B cell (primary cell): ENCODE measurements at regions not wholly inside any gene's neighbourhood (a gene's known extent, or its start where the extent isn't known, plus 50 kb on each side); places are given as distances from the start of the nearest gene placed in this dataset.

Experiments
- ATAC-seq: fragments of 200-7000 bp; cut with Tn5 transposase; one replicate; pipeline ENCODE4 v1.10.0; 2021; ENCODE audit warnings: low read depth, mild to moderate bottlenecking, moderate number of reproducible peaks, moderate library complexity
- CTCF ChIA-PET: fragments of 350-600 bp; sonication (Branson Sonifier 250); formaldehyde crosslinking; loops from one replicate; lab custom pipeline; 2021; ENCODE audit warnings: antibody characterized with exemption, inconsistent platforms; lab: Charles Lee
- POLR2A ChIA-PET: fragments of 350-600 bp; sonication (Branson Sonifier 250); formaldehyde crosslinking; loops from one replicate; lab custom pipeline; 2021; ENCODE audit warnings: antibody characterized with exemption; lab: Charles Lee
- DNase-seq: peaks from one replicate; pipeline ENCODE4 v3.0.0; 2013
- H2AFZ ChIP-seq: 2 replicates; pipeline ENCODE4 v1.6.1; 2012; ENCODE audit warnings: mild to moderate bottlenecking, low read depth, low read length; ENCODE audit not compliant: insufficient read depth, poor library complexity, severe bottlenecking
- H3K27ac ChIP-seq, 2 donors: 1 replicate in 1 of 2; 2 replicates in 1 of 2; pipeline ENCODE4 v1.5.1; 2012 to 2013; ENCODE audit warnings: low read length in 2 of 2, mild to moderate bottlenecking in 2 of 2, moderate library complexity in 1 of 2
- H3K27me3 ChIP-seq, 4 experiments: fragments of 200-600 bp in 1 of 4; sonication (generic) in 1 of 4; replicated peaks in 1 of 4; 1 replicate in 2 of 4; 2 replicates in 2 of 4; pipeline versions ENCODE4 v1.6.1 to v1.7.0; 2013 to 2016; ENCODE audit warnings: low read length in 3 of 4, mild to moderate bottlenecking in 2 of 4, mixed read lengths in 1 of 4, moderate library complexity in 1 of 4; ENCODE audit not compliant: insufficient read depth in 4 of 4, control insufficient read depth in 3 of 4; ENCODE audit errors: control extremely low read depth in 1 of 4
- H3K36me3 ChIP-seq, 2 experiments: replicated peaks in 1 of 2; 1 replicate in 1 of 2; 2 replicates in 1 of 2; pipeline versions ENCODE4 v1.6.1 to v1.7.1; 2013; ENCODE audit warnings: low read length in 1 of 2; ENCODE audit not compliant: insufficient read depth in 2 of 2, control insufficient read depth in 1 of 2; ENCODE audit errors: control extremely low read depth in 1 of 2, extremely low read depth in 1 of 2
- H3K4me1 ChIP-seq, 2 donors: fragments of 200-600 bp in 1 of 2; sonication (generic) in 1 of 2; 1 replicate in 1 of 2; 2 replicates in 1 of 2; pipeline versions ENCODE4 v1.5.1 to v1.6.1; 2013 to 2017; ENCODE audit warnings: low read length in 2 of 2; ENCODE audit not compliant: control insufficient read depth in 2 of 2, insufficient read depth in 2 of 2
- H3K4me2 ChIP-seq: replicated peaks from 2 replicates; pipeline ENCODE3; 2012; ENCODE audit warnings: mild to moderate bottlenecking, low read depth, low read length; ENCODE audit not compliant: poor library complexity, severe bottlenecking
- H3K4me3 ChIP-seq, 5 experiments: fragments of 200-600 bp in 1 of 5; sonication (generic) in 1 of 5; 1 replicate in 3 of 5; 2 replicates in 2 of 5; pipeline versions ENCODE4 v1.5.1 to v1.7.0; 2011 to 2016; ENCODE audit warnings: low read length in 4 of 5, mild to moderate bottlenecking in 4 of 5, low read depth in 2 of 5, control low read depth in 1 of 5, moderate library complexity in 1 of 5; ENCODE audit not compliant: insufficient read depth in 1 of 5; ENCODE audit errors: control extremely low read depth in 1 of 5, extremely low read depth in 1 of 5
- H3K79me2 ChIP-seq: fragments of 200-600 bp; sonication (generic); one replicate; pipeline ENCODE4 v1.6.0; 2016; ENCODE audit warnings: low read length; ENCODE audit not compliant: control insufficient read depth, insufficient read depth
- H3K9ac ChIP-seq: fragments of 200-600 bp; sonication (generic); 2 replicates; pipeline ENCODE4 v1.6.1; 2017; ENCODE audit warnings: mild to moderate bottlenecking, low read length, moderate library complexity
- H3K9me3 ChIP-seq, 3 donors: one replicate each; pipeline versions ENCODE4 v1.6.1 to v1.7.1; 2013; ENCODE audit warnings: low read length in 2 of 3; ENCODE audit not compliant: control insufficient read depth in 2 of 3, insufficient read depth in 1 of 3; ENCODE audit errors: control extremely low read depth in 1 of 3
- H4K20me1 ChIP-seq: 2 replicates; pipeline ENCODE4 v1.6.0; 2012; ENCODE audit warnings: mild to moderate bottlenecking, low read length; ENCODE audit not compliant: insufficient read depth, control insufficient read depth, poor library complexity, severe bottlenecking
- H3K27ac Mint-ChIP-seq: one replicate; pipeline ENCODE4 v1.8.0; 2021; ENCODE audit warnings: mixed read lengths
- H3K27me3 Mint-ChIP-seq: one replicate; pipeline ENCODE4 v1.8.0; 2021; ENCODE audit warnings: mixed read lengths
- H3K4me1 Mint-ChIP-seq: one replicate; pipeline ENCODE4 v1.8.0; 2021; ENCODE audit warnings: mixed read lengths
- H3K4me3 Mint-ChIP-seq: one replicate; pipeline ENCODE4 v1.8.0; 2021; ENCODE audit warnings: mixed read lengths
- H3K9me3 Mint-ChIP-seq: one replicate; pipeline ENCODE4 v1.8.0; 2022; ENCODE audit warnings: mixed read lengths; ENCODE audit not compliant: insufficient read depth
- CTCF ChIP-seq: fragments of 200-600 bp; IDR thresholded peaks from one replicate; pipeline ENCODE4 v1.8.0; 2022; ENCODE audit warnings: antibody characterized with exemption, mild to moderate bottlenecking
- EZH2 ChIP-seq: IDR thresholded peaks from 2 replicates; pipeline ENCODE4 v1.6.1; 2012; ENCODE audit warnings: borderline replicate concordance, low read depth, mild to moderate bottlenecking, moderate library complexity, low read length; ENCODE audit not compliant: insufficient read depth, poor library complexity, severe bottlenecking
- WGBS: methylation state at CpG from one replicate; pipeline ENCODE4 v1.1.5; 2013; ENCODE audit warnings: missing lambda C conversion rate; ENCODE audit not compliant: insufficient coverage; 5-methylcytosine and 5-hydroxymethylcytosine counted together
- intact Hi-C: fragments of 100-400 bp; cut with micrococcal nuclease; formaldehyde crosslinking; loops from one replicate; pipeline ENCODE4 v1.10.0; 2022

DNA sequence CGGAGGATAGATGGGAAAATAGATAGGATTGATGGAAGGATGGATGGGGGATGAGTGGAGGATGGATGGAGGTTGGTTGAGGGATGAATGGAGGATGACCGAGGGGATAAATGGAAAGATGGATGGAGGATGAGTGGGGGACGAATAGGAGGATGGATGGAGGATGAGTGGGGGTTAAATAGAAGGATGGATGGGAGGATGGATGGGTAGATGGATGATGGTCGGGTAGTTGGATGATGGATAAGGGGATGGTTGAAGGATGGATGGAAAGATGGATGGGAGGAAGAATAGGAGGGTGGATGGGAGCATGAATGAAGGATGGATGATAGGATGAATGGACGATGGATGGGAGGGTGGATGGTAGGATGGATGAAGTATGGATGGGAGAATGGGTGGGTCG lies 219.3 kb upstream of the IER5L start:
- Histone ChIP-seq H3K27ac (no peak overlapping the region), H3K4me2 (no peak overlapping the region), H3K36me3 (no peaks in the 10 kb centered on the region), H3K27me3 (peaks cover 0 to 12% (median 2%) of the 10 kb centered on the region in 4 experiments), H3K9me3 (no peaks in the 10 kb centered on the region), H2AFZ (no peak overlapping the region), H4K20me1 (no peaks in the 10 kb centered on the region), H3K9ac (no peak overlapping the region), H3K4me1 (peaks cover 0 to 3% of the 10 kb centered on the region in 2 donors), H3K4me3 (no peak overlapping the region), H3K79me2 (no peaks in the 10 kb centered on the region)
- ATAC-seq: no peak
- Mint-ChIP-seq H3K27ac (no peak overlapping the region), H3K4me1 (peaks cover 5% of the 10 kb centered on the region), H3K27me3 (peaks cover 5% of the 10 kb centered on the region), H3K9me3 (no peaks in the 10 kb centered on the region), H3K4me3 (no peak overlapping the region)
- no peak for TF ChIP-seq EZH2
- TF ChIP-seq CTCF: no peak
- intact Hi-C loops: no loop called here
- no peak for DNase-seq
- POLR2A ChIA-PET: no interaction called here
- 97% methylated on average over 5 of the region's 6 CpGs for WGBS
- CTCF ChIA-PET: no interaction called here

DNA sequence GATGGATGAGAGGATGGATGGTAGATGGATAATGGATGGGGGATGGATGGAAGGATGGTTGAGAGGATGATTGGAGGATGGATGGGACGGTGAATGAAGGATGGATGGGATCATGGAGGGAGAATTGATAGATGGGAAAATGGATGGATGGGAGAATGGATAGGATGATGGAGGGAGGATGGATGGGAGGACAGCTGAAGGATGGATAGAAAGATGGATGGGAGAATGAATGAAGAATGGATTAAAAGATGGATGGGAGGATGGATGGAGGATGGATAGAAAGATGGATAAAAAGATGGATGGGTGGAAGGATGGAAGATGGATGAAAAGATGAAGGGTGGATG lies 218.3 kb upstream of the IER5L start:
- POLR2A ChIA-PET: no interaction called here
- CTCF ChIA-PET: no interaction called here
- no peak overlapping the region for H3K27ac ChIP-seq

More for the DNA sequence above, 218.3 kb upstream of the IER5L start:
- H3K4me1 ChIP-seq: peaks cover 0 to 3% of the 10 kb centered on the region in 2 donors
- H4K20me1 ChIP-seq: no peaks in the 10 kb centered on the region
- H3K9me3 Mint-ChIP-seq: no peaks in the 10 kb centered on the region
- H3K4me3 ChIP-seq: no peak overlapping the region
- no peak for TF ChIP-seq CTCF
- no peak for TF ChIP-seq EZH2
- no peak for ATAC-seq
- no peaks in the 10 kb centered on the region for H3K36me3 ChIP-seq
- H2AFZ ChIP-seq: no peak overlapping the region
- H3K4me3 Mint-ChIP-seq: no peak overlapping the region
- DNase-seq: no peak
- H3K4me2 ChIP-seq: no peak overlapping the region
- no peaks in the 10 kb centered on the region for H3K79me2 ChIP-seq
- intact Hi-C loops: no loop called here
- peaks cover 5% of the 10 kb centered on the region for H3K4me1 Mint-ChIP-seq
- H3K9me3 ChIP-seq: no peaks in the 10 kb centered on the region
- peaks cover 5% of the 10 kb centered on the region for H3K27me3 Mint-ChIP-seq
- WGBS: 61% methylated on average over 1 of the region's 1 CpG
- peaks cover 0 to 12% (median 2%) of the 10 kb centered on the region in 4 experiments for H3K27me3 ChIP-seq
- no peak overlapping the region for H3K27ac Mint-ChIP-seq
- no peak overlapping the region for H3K9ac ChIP-seq
